ENCODE measurements at regions not wholly inside any gene's neighbourhood (a gene's known extent, or its start where the extent isn't known, plus 50 kb on each side); places are given as distances from the start of the nearest gene placed in this dataset.
A peak's percentile ranks its signal among the peaks of the same experiment; 100 is the strongest.
"Not testable (repeated sequence)": the region's sequence is repeated elsewhere in the genome, so short reads cannot be mapped to it uniquely, and the experiment has no call there.

- no peak for DNase-seq (ENCODE audit: low read depth in 2 of 2)
These were observed 89.1 kb upstream of the NEDD4L start for GRCh38 chr18:57954935-57955334.

GRCh38 chr18:57953883-57954282 is 90.1 kb upstream of the NEDD4L start:
- DNase-seq (ENCODE audit: low read depth in 2 of 2): no peak

- no peak for DNase-seq (ENCODE audit: low read depth in 2 of 2)
These were observed 91.8 kb upstream of the NEDD4L start for GRCh38 chr18:57951999-57952774.

DNA sequence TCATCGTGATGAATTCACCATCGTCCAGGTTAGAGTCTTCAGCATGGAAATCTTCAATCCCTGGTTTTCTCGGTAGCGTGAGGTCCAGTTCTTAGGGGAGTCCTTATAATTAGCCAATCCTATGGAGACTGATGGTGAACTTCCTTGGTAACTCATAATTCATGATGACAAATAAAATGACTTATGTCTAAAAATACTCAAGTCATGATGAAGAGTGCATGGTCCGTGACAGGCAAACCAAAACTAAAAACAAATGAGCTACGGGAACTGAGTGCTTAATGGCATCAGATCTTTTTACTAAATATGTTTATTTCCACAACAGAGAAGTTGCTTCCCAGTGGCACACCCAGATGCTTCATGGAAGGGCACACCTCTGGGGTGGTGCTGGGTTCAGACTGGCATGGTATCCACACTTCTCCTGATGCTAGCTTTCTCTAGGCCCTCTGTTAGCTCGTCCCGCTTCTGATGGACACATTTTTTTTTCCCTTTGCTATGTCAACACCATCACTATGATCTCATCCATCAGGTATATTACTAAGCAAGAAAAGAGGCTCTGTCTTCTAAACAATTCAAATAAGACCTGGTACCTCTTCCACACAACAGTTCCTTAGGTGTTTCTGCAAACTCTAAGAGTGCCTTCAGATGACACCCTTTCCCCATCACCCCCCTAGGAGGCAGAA is 92.8 kb upstream of the NEDD4L start:
- no peak for DNase-seq (ENCODE audit: low read depth in 2 of 2)

- DNase-seq (ENCODE audit: low read depth in 2 of 2): no peak
These were observed 93.5 kb upstream of the NEDD4L start for GRCh38 chr18:57950542-57950941.

DNA sequence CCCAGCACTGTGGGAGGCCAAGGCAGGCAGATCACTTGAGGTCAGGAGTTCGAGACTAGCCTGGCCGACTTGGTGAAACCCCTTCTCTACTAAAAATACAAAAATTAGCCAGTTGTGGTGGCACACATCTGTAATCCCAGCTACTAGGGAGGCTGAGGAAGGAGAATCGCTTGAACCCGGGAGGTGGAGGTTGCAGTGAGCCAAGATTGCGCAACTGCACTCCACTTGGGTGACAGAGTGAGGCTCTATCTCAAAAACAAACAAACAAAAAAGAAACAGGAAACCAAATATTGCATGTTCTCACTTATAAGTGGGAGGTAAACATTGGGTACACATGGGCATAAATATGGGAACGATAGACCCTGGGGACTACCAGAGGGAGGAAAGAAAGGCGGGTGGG is 94.7 kb upstream of the NEDD4L start:
- DNase-seq (ENCODE audit: low read depth in 2 of 2): not testable (repeated sequence)

DNA sequence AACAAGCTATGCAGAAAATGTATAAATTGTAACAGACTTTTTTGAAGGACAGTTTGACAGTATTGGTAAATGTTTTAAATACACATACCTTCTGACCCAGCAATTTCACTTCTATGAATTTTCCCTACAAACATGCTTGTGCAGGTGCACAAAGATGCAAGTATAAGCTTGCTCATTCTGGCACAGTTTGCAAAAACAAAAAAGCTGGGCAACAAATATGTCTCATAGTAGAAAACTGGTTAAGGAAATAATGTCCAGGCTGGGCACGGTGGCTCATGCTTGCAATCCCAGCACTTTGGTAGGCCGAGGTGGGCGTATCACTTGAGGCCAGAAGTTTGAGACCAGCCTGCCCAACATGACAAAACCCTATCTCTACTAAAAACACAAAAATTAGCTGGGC is 96.9 kb upstream of the NEDD4L start:
- no peak for DNase-seq (ENCODE audit: low read depth in 2 of 2)

- DNase-seq (ENCODE audit: low read depth in 2 of 2): no peak
These were observed 100.3 kb upstream of the NEDD4L start for GRCh38 chr18:57943723-57944122.

- no peak for DNase-seq (ENCODE audit: low read depth in 2 of 2)
These were observed 101.5 kb upstream of the NEDD4L start for GRCh38 chr18:57942493-57942892.

DNA sequence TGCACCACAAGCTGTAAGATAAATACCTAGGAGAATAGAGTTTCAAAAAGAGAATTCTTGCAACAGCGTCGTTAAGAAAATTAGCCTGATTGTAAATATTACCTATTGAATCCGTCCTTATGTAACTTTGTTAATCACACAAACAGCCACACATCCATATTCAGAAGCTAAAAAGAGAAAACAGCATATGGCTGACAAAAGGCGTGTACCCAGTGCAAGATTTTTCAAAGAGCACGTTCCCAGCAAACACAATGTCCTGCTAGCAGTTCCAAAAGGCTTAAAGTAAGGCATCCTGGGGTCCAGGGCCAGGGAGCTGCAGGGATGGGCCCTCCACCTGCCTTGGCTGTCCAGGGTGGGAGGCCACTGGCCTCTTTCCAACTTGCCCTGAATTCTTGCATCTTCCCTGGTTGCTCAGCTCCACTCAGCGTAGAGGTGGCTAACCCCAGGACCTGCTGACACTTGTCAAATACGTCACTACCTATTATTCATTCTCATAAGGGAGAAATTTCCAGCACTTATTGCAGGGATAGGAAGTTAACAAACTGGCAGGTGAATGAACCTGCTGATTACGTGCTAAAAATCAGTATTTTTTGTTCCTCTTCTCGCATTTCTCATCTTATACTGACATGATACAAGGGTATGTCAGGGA is 102.1 kb upstream of the NEDD4L start:
- DNase-seq (ENCODE audit: low read depth in 2 of 2): no peak

DNA sequence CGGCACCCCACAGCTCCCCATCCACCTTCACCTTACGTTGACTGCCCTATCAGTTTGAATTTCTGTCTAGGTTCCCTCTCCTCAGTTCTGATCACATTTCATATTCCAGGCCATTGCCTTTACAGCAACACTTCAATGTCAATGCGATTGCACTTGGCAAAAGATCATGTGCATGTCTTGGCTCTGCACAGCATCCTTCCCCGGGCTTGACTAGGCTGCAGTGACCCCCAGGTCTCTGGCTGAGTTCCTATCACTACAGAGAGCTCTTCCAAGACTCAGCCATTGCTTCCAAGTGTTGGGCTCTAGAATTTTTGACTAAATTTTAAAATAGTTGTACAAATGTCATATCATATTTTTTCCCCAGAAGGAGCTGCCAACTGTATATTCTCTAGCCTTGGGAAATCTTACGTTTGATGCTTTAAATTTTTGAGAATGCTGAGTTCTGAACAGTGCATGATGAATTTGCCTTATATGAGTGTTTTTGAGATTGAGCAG is 103.8 kb upstream of the NEDD4L start:
- DNase-seq (ENCODE audit: low read depth in 2 of 2): no peak

- DNase-seq (ENCODE audit: low read depth in 2 of 2): not testable (repeated sequence)
These were observed 109.7 kb upstream of the NEDD4L start for GRCh38 chr18:57934375-57934774.

DNA sequence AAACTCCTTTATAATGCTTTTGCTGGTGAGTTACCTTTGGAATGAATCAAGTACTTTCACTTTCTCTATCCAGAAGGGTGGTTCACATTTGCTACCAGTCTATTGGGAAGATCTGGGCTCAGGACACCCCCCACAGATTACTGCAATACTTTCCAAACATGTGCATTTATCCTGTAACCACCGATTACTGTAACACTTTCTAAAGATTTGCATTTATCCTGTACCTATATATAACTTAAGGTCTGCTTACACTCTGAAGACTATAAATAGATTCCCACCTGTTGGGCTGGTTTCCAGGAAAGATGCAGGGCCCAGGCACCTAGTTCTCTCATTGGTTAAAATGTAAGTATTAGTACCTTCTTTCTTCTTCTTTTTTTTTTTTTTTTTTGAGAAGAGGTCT is 113.0 kb upstream of the NEDD4L start:
- DNase-seq (ENCODE audit: low read depth in 2 of 2): no peak

DNA sequence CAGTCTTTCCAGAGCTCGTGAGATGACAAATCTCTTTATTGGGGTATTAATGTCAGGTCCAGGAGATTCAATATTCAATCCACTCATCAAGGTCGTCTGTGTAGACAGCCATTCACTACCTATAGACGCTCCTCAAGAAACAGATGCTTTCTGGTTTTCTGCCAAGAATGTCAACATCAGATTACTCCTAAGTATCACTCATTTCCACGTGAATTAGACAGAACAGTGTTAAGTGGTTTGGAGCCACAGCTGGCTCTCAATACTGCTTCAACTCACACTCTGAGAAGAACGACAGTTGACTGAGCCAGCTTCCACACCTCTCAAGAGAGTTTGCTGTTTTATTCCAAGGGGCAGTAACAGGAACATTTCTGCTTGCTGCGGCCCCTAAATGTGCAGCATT is 113.5 kb upstream of the NEDD4L start:
- DNase-seq (ENCODE audit: low read depth in 2 of 2): no peak

DNA sequence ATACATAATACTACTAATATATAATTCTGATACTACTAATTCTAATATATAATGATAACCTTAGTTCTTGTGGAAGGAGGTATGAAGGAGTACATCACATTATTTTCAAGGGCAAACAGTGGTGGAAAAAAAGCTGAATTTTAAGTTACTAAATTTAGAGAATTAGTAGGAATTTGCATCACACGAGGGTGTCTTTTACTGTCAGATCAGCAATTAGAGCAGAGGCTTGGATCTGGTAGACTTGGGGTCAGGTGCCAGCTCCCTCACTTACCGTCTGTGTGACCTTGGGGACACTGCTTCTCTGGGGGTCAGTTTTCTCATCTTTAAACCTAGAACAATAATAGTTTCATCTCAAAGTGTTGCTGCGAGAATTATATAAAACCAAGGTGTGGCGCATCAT is 114.1 kb upstream of the NEDD4L start:
- no peak for DNase-seq (ENCODE audit: low read depth in 2 of 2)

DNA sequence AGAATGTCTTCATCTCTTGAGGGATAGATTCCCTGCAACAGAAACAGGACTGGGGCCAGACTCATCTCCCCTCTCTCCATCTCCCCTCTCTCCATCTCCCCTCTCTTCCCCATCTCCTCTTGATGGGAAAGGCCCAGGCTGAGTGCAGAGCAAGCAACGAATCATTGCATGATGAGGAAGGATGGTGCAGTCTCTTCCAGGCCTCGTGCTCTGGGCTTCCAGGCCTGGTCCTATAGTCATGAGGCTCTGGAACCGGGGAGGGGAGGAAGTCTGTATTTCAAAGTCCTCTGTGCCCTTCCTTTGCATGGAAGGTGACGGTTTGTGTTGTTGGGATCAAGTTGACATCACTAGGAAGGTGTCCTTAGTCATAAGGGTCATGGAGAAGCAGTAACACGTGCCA is 115.6 kb upstream of the NEDD4L start:
- DNase-seq (ENCODE audit: low read depth in 2 of 2): no peak

DNA sequence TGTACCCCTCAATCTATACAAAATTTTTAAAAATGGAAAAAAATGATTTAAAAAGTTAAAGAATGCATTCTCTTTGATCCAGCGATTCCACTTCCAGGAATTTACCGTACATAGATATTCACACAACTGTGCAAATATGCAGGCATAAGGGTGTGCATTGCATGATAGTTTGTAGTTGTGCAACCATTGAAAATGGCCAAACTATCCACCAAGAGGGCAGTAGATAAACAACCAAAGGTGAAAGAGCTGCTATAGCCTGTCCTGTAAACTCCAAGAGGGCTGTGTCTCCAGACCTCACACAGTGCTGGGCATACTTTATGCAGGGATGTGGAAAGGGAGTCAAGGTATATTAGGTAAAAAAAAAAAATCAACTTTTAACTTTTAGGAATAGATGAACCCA is 116.5 kb upstream of the NEDD4L start:
- DNase-seq (ENCODE audit: low read depth in 2 of 2): no peak

DNA sequence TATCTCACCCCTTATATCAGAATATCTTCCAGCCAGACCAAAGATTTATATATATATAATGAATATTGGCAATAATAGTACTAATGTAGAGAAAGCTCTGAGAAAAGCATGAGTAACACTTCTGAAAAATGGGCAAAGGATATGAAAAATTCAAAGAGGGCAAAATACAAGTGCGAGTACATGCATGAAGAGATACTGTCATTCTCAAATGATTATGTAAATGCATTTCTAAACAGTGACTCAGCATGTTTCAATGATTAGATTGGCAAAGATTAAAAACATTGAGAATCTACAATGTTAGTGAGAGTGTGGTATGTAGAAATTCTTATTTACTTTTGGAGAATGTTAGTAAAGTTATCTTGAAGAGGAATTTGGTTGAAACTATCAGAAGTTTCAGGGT is 118.3 kb upstream of the NEDD4L start:
- peak in 1 of 2 donors; percentile 9 for DNase-seq (ENCODE audit: low read depth in 2 of 2)

DNA sequence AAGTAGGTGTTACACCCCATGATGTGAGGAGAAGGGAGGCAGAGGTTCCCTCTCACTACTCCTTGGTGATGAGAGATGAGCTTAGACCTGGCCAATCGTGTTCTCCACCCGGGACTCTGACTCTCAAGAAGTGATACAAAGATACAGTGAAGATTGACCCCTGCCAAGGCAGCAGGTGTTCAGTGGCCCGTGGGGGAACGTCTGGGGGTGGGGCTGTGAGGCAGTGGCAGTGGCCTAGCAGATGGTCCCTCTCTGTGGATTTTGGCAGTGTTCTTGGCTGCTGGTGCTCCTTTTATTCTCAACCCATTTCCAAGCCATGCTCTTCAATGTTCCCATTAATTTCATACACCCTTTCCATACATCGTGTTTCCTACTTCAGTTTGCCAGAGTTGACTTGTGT is 120.4 kb upstream of the NEDD4L start:
- DNase-seq (ENCODE audit: low read depth in 2 of 2): no peak

DNA sequence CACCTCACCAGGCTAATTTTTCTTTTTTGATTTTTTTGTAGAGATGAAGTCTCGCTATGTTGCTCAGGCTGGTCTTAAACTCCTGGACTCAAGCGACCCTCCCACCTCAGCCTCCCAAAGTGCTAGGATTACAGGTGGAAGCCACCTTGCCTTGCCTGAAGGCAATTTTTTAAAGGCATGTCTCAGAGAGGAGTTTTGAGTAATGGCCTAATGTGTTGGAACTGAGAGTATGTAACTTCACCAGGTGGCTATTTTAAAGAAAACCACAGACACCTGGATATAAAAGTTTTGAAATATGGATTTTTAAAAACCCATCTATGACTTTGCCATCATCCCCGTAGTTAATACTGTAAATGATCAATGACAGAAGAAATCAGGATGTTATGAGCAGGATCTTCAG is 119.8 kb upstream of the ATP8B1 start:
- no peak for DNase-seq (ENCODE audit: low read depth in 2 of 2)

- no peak for DNase-seq (ENCODE audit: low read depth in 2 of 2)
These were observed 118.6 kb upstream of the ATP8B1 start for GRCh38 chr18:57921708-57922107.

DNA sequence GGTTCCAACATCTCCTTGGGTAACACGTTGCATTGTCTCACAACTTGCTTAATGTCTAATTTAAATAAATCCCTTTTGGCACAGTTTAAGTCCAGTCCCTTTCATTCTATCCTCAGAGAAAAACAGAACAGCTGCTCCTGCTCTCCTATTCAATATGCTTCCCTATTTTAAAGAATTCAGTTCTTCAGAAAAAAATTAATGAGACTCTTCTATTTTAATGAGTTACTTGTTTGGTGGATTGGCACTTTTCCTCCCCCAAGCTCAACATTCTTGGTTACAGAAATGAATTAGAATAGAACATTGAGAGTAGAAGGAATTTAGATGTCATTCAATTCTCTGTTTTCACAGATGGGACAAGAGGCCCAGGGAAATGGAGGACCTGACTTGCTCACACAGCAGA is 116.9 kb upstream of the ATP8B1 start:
- DNase-seq (ENCODE audit: low read depth in 2 of 2): no peak

- DNase-seq (ENCODE audit: low read depth in 2 of 2): no peak
These were observed 115.5 kb upstream of the ATP8B1 start for GRCh38 chr18:57918601-57919000.
